ENCODE measurements at regions not wholly inside any gene's neighbourhood (a gene's known extent, or its start where the extent isn't known, plus 50 kb on each side); places are given as distances from the start of the nearest gene placed in this dataset.

GRCh38 chr18:53817976-53818950 lies 406.2 kb downstream of the MBD2 start:
- no peak for DNase-seq (ENCODE audit: low spot score)

- DNase-seq (ENCODE audit: low spot score), result no peak
Observed at GRCh38 chr18:53800171-53800570, 424.3 kb downstream of the MBD2 start.

- DNase-seq (ENCODE audit: low spot score), result peak; percentile 31
Observed at GRCh38 chr18:53799134-53799533, 425.3 kb downstream of the MBD2 start.

GRCh38 chr18:53798516-53798915 lies 426.0 kb downstream of the MBD2 start:
- no peak for DNase-seq (ENCODE audit: low spot score)

GRCh38 chr18:53797998-53798495 lies 426.4 kb downstream of the MBD2 start:
- DNase-seq (ENCODE audit: low spot score), result no peak

- DNase-seq (ENCODE audit: low spot score), result peak; percentile 81
Observed at GRCh38 chr18:53796040-53796729, 428.3 kb downstream of the MBD2 start.

GRCh38 chr18:53795610-53796009 lies 428.9 kb downstream of the MBD2 start:
- DNase-seq (ENCODE audit: low spot score), result no peak

- no peak for DNase-seq (ENCODE audit: low spot score)
Observed at GRCh38 chr18:53795061-53795460, 429.4 kb downstream of the MBD2 start.

GRCh38 chr18:53792762-53793161 lies 431.7 kb downstream of the MBD2 start:
- no peak for DNase-seq (ENCODE audit: low spot score)

GRCh38 chr18:53790786-53791185 lies 433.7 kb downstream of the MBD2 start:
- DNase-seq (ENCODE audit: low spot score), result peak; percentile 23

- DNase-seq (ENCODE audit: low spot score), result no peak
Observed at GRCh38 chr18:53789376-53790247, 434.9 kb downstream of the MBD2 start.

GRCh38 chr18:53785811-53786210 lies 438.7 kb downstream of the MBD2 start:
- no peak for DNase-seq (ENCODE audit: low spot score)

GRCh38 chr18:53784253-53784652 lies 440.2 kb downstream of the MBD2 start:
- DNase-seq (ENCODE audit: low spot score), result no peak

GRCh38 chr18:53780666-53781065 lies 443.8 kb downstream of the MBD2 start:
- no peak for DNase-seq (ENCODE audit: low spot score)

- no peak for DNase-seq (ENCODE audit: low spot score)
Observed at GRCh38 chr18:53772293-53772692, 452.2 kb downstream of the MBD2 start.

GRCh38 chr18:53771664-53772063 lies 452.8 kb downstream of the MBD2 start:
- no peak for DNase-seq (ENCODE audit: low spot score)

GRCh38 chr18:53765211-53765610 lies 459.3 kb downstream of the MBD2 start:
- no peak for DNase-seq (ENCODE audit: low spot score)

- DNase-seq (ENCODE audit: low spot score), result no peak
Observed at GRCh38 chr18:53764086-53764485, 460.4 kb downstream of the MBD2 start.

- no peak for DNase-seq (ENCODE audit: low spot score)
Observed at GRCh38 chr18:53757328-53757727, 467.1 kb downstream of the MBD2 start.

GRCh38 chr18:53756610-53756972 lies 467.9 kb downstream of the MBD2 start:
- no peak for DNase-seq (ENCODE audit: low spot score)

GRCh38 chr18:53755914-53756609 lies 468.4 kb downstream of the MBD2 start:
- no peak for DNase-seq (ENCODE audit: low spot score)

All from AG20443 (cell line).